ENCODE measurements at regions not wholly inside any gene's neighbourhood (a gene's known extent, or its start where the extent isn't known, plus 50 kb on each side); places are given as distances from the start of the nearest gene placed in this dataset.

GRCh38 chr1:232437510-232437909, 192.4 kb downstream of the SIPA1L2 start:
- TF ChIP-seq, protein P1, sequence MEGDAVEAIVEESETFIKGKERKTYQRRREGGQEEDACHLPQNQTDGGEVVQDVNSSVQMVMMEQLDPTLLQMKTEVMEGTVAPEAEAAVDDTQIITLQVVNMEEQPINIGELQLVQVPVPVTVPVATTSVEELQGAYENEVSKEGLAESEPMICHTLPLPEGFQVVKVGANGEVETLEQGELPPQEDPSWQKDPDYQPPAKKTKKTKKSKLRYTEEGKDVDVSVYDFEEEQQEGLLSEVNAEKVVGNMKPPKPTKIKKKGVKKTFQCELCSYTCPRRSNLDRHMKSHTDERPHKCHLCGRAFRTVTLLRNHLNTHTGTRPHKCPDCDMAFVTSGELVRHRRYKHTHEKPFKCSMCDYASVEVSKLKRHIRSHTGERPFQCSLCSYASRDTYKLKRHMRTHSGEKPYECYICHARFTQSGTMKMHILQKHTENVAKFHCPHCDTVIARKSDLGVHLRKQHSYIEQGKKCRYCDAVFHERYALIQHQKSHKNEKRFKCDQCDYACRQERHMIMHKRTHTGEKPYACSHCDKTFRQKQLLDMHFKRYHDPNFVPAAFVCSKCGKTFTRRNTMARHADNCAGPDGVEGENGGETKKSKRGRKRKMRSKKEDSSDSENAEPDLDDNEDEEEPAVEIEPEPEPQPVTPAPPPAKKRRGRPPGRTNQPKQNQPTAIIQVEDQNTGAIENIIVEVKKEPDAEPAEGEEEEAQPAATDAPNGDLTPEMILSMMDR (IDR thresholded peaks at IDR 0.05): no peak
- TF ChIP-seq EZH2 (IDR thresholded peaks at IDR 0.05) (no peak), EZH2phosphoT487 (IDR thresholded peaks at IDR 0.05) (no peak)
